ENCODE measurements at regions not wholly inside any gene's neighbourhood (a gene's known extent, or its start where the extent isn't known, plus 50 kb on each side); places are given as distances from the start of the nearest gene placed in this dataset.

DNA sequence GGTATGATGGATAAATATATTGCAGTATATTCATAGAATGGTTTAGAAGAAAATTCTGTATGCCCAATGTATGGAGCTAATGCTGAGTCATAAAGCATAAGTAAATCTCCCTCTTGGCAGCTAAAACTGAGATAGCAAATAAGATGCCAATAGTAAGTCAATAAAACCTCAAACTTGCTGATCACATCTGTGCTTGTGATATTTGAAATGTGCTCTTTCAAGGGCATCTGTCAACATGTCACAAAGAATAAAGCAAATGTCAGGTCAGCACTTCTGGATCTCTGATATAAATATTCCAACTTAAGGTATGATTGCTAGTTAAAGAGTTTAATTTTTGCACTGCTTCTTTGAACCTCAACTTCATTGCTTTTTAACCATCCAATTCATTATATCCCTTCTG is 262.3 kb upstream of the EMCN start:
- TF ChIP-seq CTCF (IDR thresholded peaks at IDR 0.05) (no peak), POLR2A (IDR thresholded peaks at IDR 0.05) (no peak)

Measured in vagina (tissue), 2 donors.